Peyer's patch (tissue), 4 donors: ENCODE measurements at regions not wholly inside any gene's neighbourhood (a gene's known extent, or its start where the extent isn't known, plus 50 kb on each side); places are given as distances from the start of the nearest gene placed in this dataset.

Experiments used
- DNase-seq, 3 donors: peaks; one replicate each; pipeline ENCODE4 v3.0.0-alpha.2; 2017 to 2019
- H3K27ac ChIP-seq, 4 donors: fragments of 200-600 bp; sonication (generic); one replicate each; pipeline ENCODE4 v1.5.1; 2016 to 2019
- H3K27me3 ChIP-seq, 2 donors: fragments of 200-600 bp; sonication (generic); one replicate each; pipeline ENCODE4 v1.5.1; 2019
- H3K36me3 ChIP-seq, 3 donors: fragments of 200-600 bp; sonication (generic); one replicate each; pipeline ENCODE4 v1.5.1; 2016 to 2019
- H3K4me1 ChIP-seq, 4 donors: fragments of 200-600 bp; sonication (generic); one replicate each; pipeline ENCODE4 v1.5.1; 2016 to 2019
- H3K4me3 ChIP-seq, 4 donors: fragments of 200-600 bp; sonication (generic); 1 replicate in 3 of 4; 2 replicates in 1 of 4; pipeline ENCODE4 v1.5.1; 2016 to 2019; ENCODE audit warnings: mild to moderate bottlenecking in 1 of 4
- H3K9me3 ChIP-seq, 4 donors: fragments of 200-600 bp; sonication (generic); one replicate each; pipeline ENCODE4 v1.5.1; 2016 to 2019; ENCODE audit warnings: mild to moderate bottlenecking in 1 of 4
- POLR2A ChIP-seq, 2 donors: fragments of 450-650 bp; IDR thresholded peaks; one replicate each; pipeline ENCODE4 v1.5.1; 2017; ENCODE audit warnings: antibody characterized with exemption in 2 of 2, mild to moderate bottlenecking in 2 of 2, moderate library complexity in 2 of 2
- TF ChIP-seq, protein P1 (sequence below), 6 experiments: fragments of 450-650 bp in 4 of 6; fragments of 200-600 bp in 2 of 6; sonication (generic) in 1 of 6; IDR thresholded peaks; one replicate each; pipeline ENCODE4 v1.5.1; 2017 to 2019; ENCODE audit warnings: antibody characterized with exemption in 6 of 6, mild to moderate bottlenecking in 3 of 6, moderate library complexity in 1 of 6

DNA sequence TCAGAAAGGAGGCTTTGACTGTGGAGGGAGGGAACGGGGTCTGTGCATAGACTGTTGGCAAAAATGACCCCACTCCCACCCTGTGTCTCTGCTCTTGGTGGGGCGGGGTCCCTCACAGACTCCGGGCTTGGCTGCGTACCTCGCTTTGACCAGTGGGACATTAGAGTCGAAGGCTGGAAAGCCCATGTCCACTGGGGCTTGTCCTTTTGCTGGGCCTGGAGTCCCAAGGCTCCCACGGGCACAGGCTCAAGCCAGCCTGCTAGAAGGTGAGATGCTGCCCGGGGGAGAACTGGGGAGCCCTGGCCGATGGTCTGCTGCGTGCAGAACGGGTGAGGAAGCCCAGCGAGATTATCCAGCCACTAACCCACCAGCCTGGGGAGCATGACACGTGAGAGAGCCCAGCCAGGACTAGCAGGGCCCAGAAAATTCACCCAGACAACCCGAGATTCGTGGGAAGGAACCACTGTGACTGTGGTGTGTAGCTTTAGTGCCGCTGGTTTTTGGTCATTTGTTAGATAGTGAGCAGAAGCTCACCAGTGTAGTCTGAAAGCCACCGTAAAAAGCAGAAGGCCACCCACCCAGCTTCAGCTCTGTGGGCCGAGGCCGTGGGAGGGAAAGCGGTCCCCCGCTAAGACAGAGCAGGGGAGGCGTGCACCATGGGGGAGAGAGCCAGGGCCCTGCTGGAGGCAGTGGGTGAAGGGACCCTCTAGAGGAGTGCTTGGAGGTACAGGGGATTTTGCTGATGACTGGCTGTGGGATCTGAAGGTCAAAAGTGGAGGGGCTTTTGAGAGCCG lies 78.3 kb upstream of the C1orf174 start:
- Histone ChIP-seq H3K27ac (no peak overlapping the region), H3K4me1 (no peaks in the 10 kb centered on the region), H3K27me3 (no peaks in the 10 kb centered on the region), H3K9me3 (no peaks in the 10 kb centered on the region), H3K4me3 (no peak overlapping the region), H3K36me3 (no peaks in the 10 kb centered on the region)
- DNase-seq, result no peak
- TF ChIP-seq, protein P1, sequence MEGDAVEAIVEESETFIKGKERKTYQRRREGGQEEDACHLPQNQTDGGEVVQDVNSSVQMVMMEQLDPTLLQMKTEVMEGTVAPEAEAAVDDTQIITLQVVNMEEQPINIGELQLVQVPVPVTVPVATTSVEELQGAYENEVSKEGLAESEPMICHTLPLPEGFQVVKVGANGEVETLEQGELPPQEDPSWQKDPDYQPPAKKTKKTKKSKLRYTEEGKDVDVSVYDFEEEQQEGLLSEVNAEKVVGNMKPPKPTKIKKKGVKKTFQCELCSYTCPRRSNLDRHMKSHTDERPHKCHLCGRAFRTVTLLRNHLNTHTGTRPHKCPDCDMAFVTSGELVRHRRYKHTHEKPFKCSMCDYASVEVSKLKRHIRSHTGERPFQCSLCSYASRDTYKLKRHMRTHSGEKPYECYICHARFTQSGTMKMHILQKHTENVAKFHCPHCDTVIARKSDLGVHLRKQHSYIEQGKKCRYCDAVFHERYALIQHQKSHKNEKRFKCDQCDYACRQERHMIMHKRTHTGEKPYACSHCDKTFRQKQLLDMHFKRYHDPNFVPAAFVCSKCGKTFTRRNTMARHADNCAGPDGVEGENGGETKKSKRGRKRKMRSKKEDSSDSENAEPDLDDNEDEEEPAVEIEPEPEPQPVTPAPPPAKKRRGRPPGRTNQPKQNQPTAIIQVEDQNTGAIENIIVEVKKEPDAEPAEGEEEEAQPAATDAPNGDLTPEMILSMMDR (IDR thresholded peaks at IDR 0.05), result no peak
- TF ChIP-seq POLR2A (IDR thresholded peaks at IDR 0.05), result no peak

DNA sequence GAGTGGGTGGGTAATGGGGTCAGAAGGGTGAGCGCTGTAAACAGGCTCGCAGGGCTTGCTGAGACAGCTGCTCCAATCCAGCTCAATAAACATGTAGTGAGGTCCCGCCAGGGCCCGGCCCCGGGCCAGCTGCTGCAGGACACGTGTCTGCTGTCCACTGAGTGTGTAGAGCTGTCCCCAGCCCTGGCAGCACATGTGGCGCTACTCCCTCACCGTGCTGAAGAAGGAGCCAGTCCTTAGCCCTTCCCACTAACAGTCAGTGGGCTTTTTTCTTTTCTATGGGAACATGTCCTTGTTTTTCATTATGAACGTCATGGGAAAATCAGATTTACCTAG lies 78.9 kb upstream of the C1orf174 start:
- H3K36me3 ChIP-seq, result no peaks in the 10 kb centered on the region
- no peak for DNase-seq
- no peak overlapping the region for H3K4me3 ChIP-seq
- TF ChIP-seq POLR2A (IDR thresholded peaks at IDR 0.05), result no peak
- TF ChIP-seq, protein P1 (IDR thresholded peaks at IDR 0.05), result no peak
- H3K27me3 ChIP-seq, result no peaks in the 10 kb centered on the region
- H3K4me1 ChIP-seq, result no peaks in the 10 kb centered on the region
- no peak overlapping the region for H3K27ac ChIP-seq
- no peaks in the 10 kb centered on the region for H3K9me3 ChIP-seq

DNA sequence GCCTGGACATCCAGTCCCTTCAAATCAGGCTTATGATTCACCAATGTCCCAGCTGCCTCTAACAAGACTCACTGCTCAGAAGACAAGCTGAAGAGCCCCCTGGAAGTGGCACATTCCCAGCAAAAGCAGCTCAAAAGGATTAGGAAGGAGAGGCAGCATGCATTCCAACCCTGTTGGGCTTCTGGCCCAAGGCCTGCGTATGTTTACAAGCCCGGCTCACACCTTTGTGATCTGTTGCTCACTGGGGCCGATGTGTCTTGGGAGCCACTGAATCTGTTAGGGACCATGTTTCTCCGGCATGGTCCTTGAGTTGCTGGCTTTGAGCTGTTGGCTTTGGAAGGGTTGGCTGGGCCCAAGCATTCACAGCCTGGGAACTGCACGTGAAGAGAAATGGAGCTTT lies 81.2 kb upstream of the C1orf174 start:
- TF ChIP-seq, protein P1 (IDR thresholded peaks at IDR 0.05), result no peak
- no peak for TF ChIP-seq POLR2A (IDR thresholded peaks at IDR 0.05)
- Histone ChIP-seq H3K27me3 (no peaks in the 10 kb centered on the region), H3K36me3 (no peaks in the 10 kb centered on the region), H3K27ac (no peak overlapping the region), H3K4me3 (no peak overlapping the region), H3K9me3 (no peaks in the 10 kb centered on the region), H3K4me1 (no peaks in the 10 kb centered on the region)
- DNase-seq, result no peak

DNA sequence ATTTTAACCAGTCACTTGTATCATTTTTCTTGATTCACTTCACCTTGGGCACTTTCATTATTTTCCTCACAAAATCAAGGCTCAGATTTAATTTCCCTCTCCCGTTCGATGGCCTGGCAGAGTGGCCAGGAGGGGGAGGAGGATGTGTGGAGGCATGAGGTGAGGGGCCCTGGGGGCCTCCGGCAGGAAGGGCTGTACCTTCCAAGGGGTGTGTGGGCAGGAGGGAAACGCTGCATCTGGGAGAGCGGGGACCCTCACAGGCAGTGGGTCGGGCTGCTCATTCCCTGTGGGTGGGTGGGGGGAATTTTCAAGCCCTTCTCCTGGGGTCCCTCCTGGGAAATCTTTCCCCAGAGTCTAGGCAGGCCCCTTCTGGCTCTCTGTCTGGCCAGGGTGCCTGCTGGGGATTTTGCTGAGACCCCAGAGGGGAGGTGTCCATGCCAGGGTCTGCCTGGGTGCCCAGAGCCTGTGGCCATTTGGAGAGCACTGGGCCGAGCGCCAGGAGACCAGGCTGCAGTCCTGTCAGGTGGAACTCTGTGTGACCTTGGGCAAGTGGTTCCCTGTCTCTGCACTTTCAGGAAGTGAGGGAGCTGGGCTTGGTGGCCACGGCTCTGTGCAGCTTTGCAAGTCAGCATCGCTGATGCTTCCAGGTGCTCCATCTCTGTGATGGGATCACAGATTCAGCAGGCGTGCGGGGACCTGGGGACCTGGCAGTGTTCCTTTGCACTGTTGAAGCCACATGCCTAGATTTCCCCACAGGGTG lies 81.9 kb upstream of the C1orf174 start:
- TF ChIP-seq, protein P1 (IDR thresholded peaks at IDR 0.05), result no peak
- TF ChIP-seq POLR2A (IDR thresholded peaks at IDR 0.05), result no peak
- Histone ChIP-seq H3K27ac (no peak overlapping the region), H3K4me3 (no peak overlapping the region), H3K4me1 (no peaks in the 10 kb centered on the region), H3K36me3 (no peaks in the 10 kb centered on the region), H3K27me3 (no peaks in the 10 kb centered on the region), H3K9me3 (no peaks in the 10 kb centered on the region)
- DNase-seq, result no peak

DNA sequence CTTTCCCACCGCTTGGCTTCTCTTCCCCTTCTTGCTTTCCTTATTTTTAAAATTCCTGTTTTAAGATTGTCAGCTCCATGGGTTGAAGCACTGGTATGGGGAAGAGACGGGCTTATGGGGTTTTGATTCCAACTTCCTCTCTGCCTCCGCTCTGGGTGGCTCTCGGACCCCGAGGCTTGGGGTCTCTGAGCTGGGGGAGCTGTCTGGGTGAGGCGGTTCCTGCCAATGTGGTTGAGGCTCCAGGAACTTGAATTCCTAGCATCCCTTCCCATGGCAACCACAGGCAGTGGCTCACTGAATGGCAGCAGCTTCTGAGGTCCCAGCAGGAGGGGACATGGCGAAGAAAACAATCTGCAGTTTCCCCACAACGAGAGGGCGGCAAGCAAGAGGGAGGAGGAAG lies 83.1 kb upstream of the C1orf174 start:
- H3K27me3 ChIP-seq, result no peaks in the 10 kb centered on the region
- no peaks in the 10 kb centered on the region for H3K4me1 ChIP-seq
- H3K36me3 ChIP-seq, result no peaks in the 10 kb centered on the region
- DNase-seq, result no peak
- no peak overlapping the region for H3K4me3 ChIP-seq
- no peak overlapping the region for H3K27ac ChIP-seq
- H3K9me3 ChIP-seq, result no peaks in the 10 kb centered on the region
- TF ChIP-seq, protein P1 (IDR thresholded peaks at IDR 0.05), result no peak
- TF ChIP-seq POLR2A (IDR thresholded peaks at IDR 0.05), result no peak
